A549 (cell line): ENCODE measurements at regions not wholly inside any gene's neighbourhood (a gene's known extent, or its start where the extent isn't known, plus 50 kb on each side); places are given as distances from the start of the nearest gene placed in this dataset.

Experiments used
- ATAC-seq, 2 experiments: fragments of 200-7000 bp in 1 of 2; fragments of >200 bp in 1 of 2; cut with Nextera tagmentation in 1 of 2; cut with Tn5 transposase in 1 of 2; 3 replicates each; pipeline versions ENCODE4 v1.8.0 to v1.9.1; 2018 to 2020; ENCODE audit warnings: mild to moderate bottlenecking in 1 of 2, moderate library complexity in 1 of 2
- CTCF ChIA-PET: fragments of 300-600 bp; sonication (Branson Sonifier 250); formaldehyde crosslinking; extraction: SDS; loops from one replicate; lab custom pipeline; 2021; ENCODE audit warnings: antibody characterized with exemption, inconsistent platforms; lab: Yijun Ruan, JAX
- POLR2A ChIA-PET: fragments of 350-600 bp; formaldehyde crosslinking; extraction: SDS; loops from one replicate; lab custom pipeline; 2021; ENCODE audit warnings: antibody characterized with exemption, inconsistent platforms; lab: Yijun Ruan, JAX
- DNase-seq, 2 experiments: peaks; one replicate each; pipeline versions ENCODE4 v3.0.0 to v3.0.0-alpha.2; 2011 to 2016; ENCODE audit warnings: low read depth in 1 of 2, low spot score in 1 of 2
- FAIRE-seq: peaks from 2 replicates; lab custom pipeline; 2011; peaks lifted over from hg19 to GRCh38; lab: Jason Lieb, UNC
- H3K27ac ChIP-seq, 2 experiments: fragments of >200 bp; sonication (Bioruptor Twin); formaldehyde crosslinking; 3 replicates each; pipeline ENCODE4 v1.5.1; 2016 to 2017
- H3K4me1 ChIP-seq: fragments of >200 bp; sonication (Bioruptor Twin); formaldehyde crosslinking; 3 replicates; pipeline ENCODE4 v1.6.1; 2016
- H3K4me2 ChIP-seq: fragments of >200 bp; sonication (Bioruptor Twin); formaldehyde crosslinking; 3 replicates; pipeline ENCODE4 v1.6.1; 2016
- H3K4me3 ChIP-seq: fragments of >200 bp; sonication (Bioruptor Twin); formaldehyde crosslinking; 3 replicates; pipeline ENCODE4 v1.5.1; 2016
- H3K9me3 ChIP-seq: fragments of >200 bp; sonication (Bioruptor Twin); formaldehyde crosslinking; 3 replicates; pipeline ENCODE4 v1.6.1; 2016
- CHD2 ChIP-seq: fragments of 150-350 bp; IDR thresholded peaks from 2 replicates; pipeline ENCODE4 v1.6.1; 2014; ENCODE audit warnings: low read length; ENCODE audit not compliant: partially characterized antibody
- CHD4 ChIP-seq: fragments of 200-600 bp; sonication (generic); IDR thresholded peaks from 2 replicates; pipeline ENCODE4 v1.6.1; 2016; ENCODE audit warnings: antibody characterized with exemption, mild to moderate bottlenecking, borderline replicate concordance
- FOSL2 ChIP-seq, 2 experiments: fragments of 450-650 bp in 1 of 2; fragments of >200 bp in 1 of 2; sonication (Bioruptor Twin) in 1 of 2; formaldehyde crosslinking; IDR thresholded peaks; 2 replicates each; pipeline versions ENCODE4 v1.5.0 to v1.6.1; 2016 to 2020; ENCODE audit warnings: mild to moderate bottlenecking in 1 of 2, moderate library complexity in 1 of 2
- GATA3 ChIP-seq: IDR thresholded peaks from 2 replicates; pipeline ENCODE4 v1.6.1; 2012; ENCODE audit warnings: borderline replicate concordance
- HDAC2 ChIP-seq: fragments of 200-600 bp; sonication (generic); IDR thresholded peaks from 2 replicates; pipeline ENCODE4 v1.6.1; 2016
- HES2 ChIP-seq: fragments of >200 bp; sonication (Bioruptor Twin); formaldehyde crosslinking; IDR thresholded peaks from 2 replicates; pipeline ENCODE4 v1.6.1; 2016
- HEYL ChIP-seq: fragments of 250-450 bp; sonication (Bioruptor Pico); IDR thresholded peaks from 2 replicates; pipeline ENCODE4 v1.8.0; 2021; ENCODE audit warnings: mild to moderate bottlenecking, moderate library complexity
- HOXB5 ChIP-seq: fragments of 250-450 bp; sonication (Bioruptor Pico); IDR thresholded peaks from 2 replicates; pipeline ENCODE4 v1.5.0; 2020; ENCODE audit warnings: mild to moderate bottlenecking, moderate library complexity
- JUNB ChIP-seq: fragments of >200 bp; sonication (Bioruptor Twin); formaldehyde crosslinking; IDR thresholded peaks from 2 replicates; pipeline ENCODE4 v1.6.1; 2016
- KDM1A ChIP-seq: fragments of 200-600 bp; sonication (generic); IDR thresholded peaks from 2 replicates; pipeline ENCODE4 v1.6.1; 2016; ENCODE audit warnings: low read depth, mild to moderate bottlenecking
- NPAS2 ChIP-seq: fragments of 250-450 bp; sonication (Bioruptor Pico); IDR thresholded peaks from 2 replicates; pipeline ENCODE4 v1.8.0; 2022; ENCODE audit warnings: mild to moderate bottlenecking, moderate library complexity, borderline replicate concordance
- RARB ChIP-seq: fragments of 250-450 bp; sonication (Bioruptor Pico); IDR thresholded peaks from 2 replicates; pipeline ENCODE4 v1.8.0; 2021; ENCODE audit warnings: mild to moderate bottlenecking, moderate library complexity
- RCOR1 ChIP-seq: fragments of 150-350 bp; IDR thresholded peaks from 2 replicates; pipeline ENCODE4 v1.6.1; 2014; ENCODE audit warnings: antibody characterized with exemption, low read length, low read depth
- TP53 ChIP-seq: fragments of 250-450 bp; sonication (Bioruptor Pico); IDR thresholded peaks from 2 replicates; pipeline ENCODE4 v1.5.0; 2021; ENCODE audit warnings: mild to moderate bottlenecking, moderate library complexity
- ZFP36 ChIP-seq: fragments of 450-650 bp; IDR thresholded peaks from 2 replicates; pipeline ENCODE4 v1.6.1; 2014; ENCODE audit warnings: borderline replicate concordance; ENCODE audit not compliant: partially characterized antibody
- ZNF302 ChIP-seq: fragments of 250-450 bp; sonication (Bioruptor Pico); IDR thresholded peaks from 2 replicates; pipeline ENCODE4 v1.9.0; 2021; ENCODE audit warnings: inconsistent platforms, mild to moderate bottlenecking, moderate library complexity
- WGBS: methylation state at CpG from one replicate; pipeline ENCODE4 v1.1.6; 2017; ENCODE audit errors: missing lambda C conversion rate; 5-methylcytosine and 5-hydroxymethylcytosine counted together
- TF ChIP-seq, protein P1 (sequence below): fragments of 250-450 bp; sonication (Bioruptor Pico); IDR thresholded peaks from 2 replicates; pipeline ENCODE4 v1.5.0; 2020; ENCODE audit warnings: low read depth, mild to moderate bottlenecking, moderate library complexity
- TF ChIP-seq, protein P2 (sequence below): fragments of >200 bp; sonication (Bioruptor Twin); formaldehyde crosslinking; IDR thresholded peaks from 3 replicates; pipeline ENCODE4 v1.6.1; 2016
- TF ChIP-seq, protein P3 (sequence below): fragments of 200-600 bp; sonication (generic); IDR thresholded peaks from 2 replicates; pipeline ENCODE4 v1.6.1; 2016; ENCODE audit warnings: antibody characterized with exemption, mild to moderate bottlenecking, moderate library complexity
- TF ChIP-seq, protein P4 (sequence below): fragments of >200 bp; sonication (Bioruptor Twin); formaldehyde crosslinking; IDR thresholded peaks from 3 replicates; pipeline ENCODE4 v1.5.1; 2016

GRCh38 chr7:12137283-12137682 is 73.8 kb upstream of the TMEM106B start:
- peak; percentile 85 for FAIRE-seq
- peaks cover 38% of the 10 kb centered on the region for H3K4me1 ChIP-seq
- DNase-seq = peak in 1 of 2 experiments; percentile 14
- no peak for TF ChIP-seq HDAC2
- no peak for TF ChIP-seq FOSL2 (IDR thresholded peaks at IDR 0.05)
- peak; percentile 65 for TF ChIP-seq FOSL2 (CRISPR knock-in tag; IDR thresholded peaks at IDR 0.05)
- no peak for TF ChIP-seq ZFP36
- TF ChIP-seq NPAS2 (CRISPR knock-in tag) = no peak
- TF ChIP-seq RARB (CRISPR knock-in tag) = no peak
- TF ChIP-seq GATA3 = peak; percentile 74
- peak; percentile 16; the same call in 1 of the 2 replicates for TF ChIP-seq JUNB
- TF ChIP-seq, protein P1, sequence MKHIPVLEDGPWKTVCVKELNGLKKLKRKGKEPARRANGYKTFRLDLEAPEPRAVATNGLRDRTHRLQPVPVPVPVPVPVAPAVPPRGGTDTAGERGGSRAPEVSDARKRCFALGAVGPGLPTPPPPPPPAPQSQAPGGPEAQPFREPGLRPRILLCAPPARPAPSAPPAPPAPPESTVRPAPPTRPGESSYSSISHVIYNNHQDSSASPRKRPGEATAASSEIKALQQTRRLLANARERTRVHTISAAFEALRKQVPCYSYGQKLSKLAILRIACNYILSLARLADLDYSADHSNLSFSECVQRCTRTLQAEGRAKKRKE = no peak
- ChIA-PET CTCF (no interaction called here), POLR2A (interaction anchor here (2.1 kb wide), 1 partner anchor 74 kb away, joined by 6 read pairs; the partner anchor contains the start of gene TMEM106B)
- peak overlapping the region; percentile 48 for H3K4me2 ChIP-seq
- no peak overlapping the region for H3K4me3 ChIP-seq
- WGBS = 21% methylated on average over 1 of the region's 1 CpG
- peak; percentile 34 to 50; a peak in 2 of 6 replicates for ATAC-seq
- 0 out of 3 replicates have a peak, but pooled peaks cover 3% of the 10 kb centered on the region for H3K9me3 ChIP-seq
- peak overlapping the region; percentile 29 to 42; a peak in 5 of 6 replicates for H3K27ac ChIP-seq

GRCh38 chr7:12138421-12138820 is 72.7 kb upstream of the TMEM106B start:
- FAIRE-seq (peak; percentile 46), ATAC-seq (no peak), DNase-seq (no peak)
- CTCF ChIA-PET = interaction anchor here (0.9 kb wide), 1 partner anchor 19 kb away, joined by 3 read pairs; no protein-coding TSS in a partner anchor
- Histone ChIP-seq H3K9me3 (no peaks in the 10 kb centered on the region), H3K4me2 (no peak overlapping the region), H3K4me3 (no peak overlapping the region), H3K27ac (0 out of 6 replicates have a peak overlapping the region, but pooled peaks of 1 of the 2 experiments have one; percentile 4), H3K4me1 (peaks cover 36% of the 10 kb centered on the region)
- POLR2A ChIA-PET = interaction anchor here (2.1 kb wide), 1 partner anchor 72 kb away, joined by 6 read pairs; the partner anchor contains the start of gene TMEM106B
- 76% methylated on average over 4 of the region's 4 CpGs for WGBS
- TF ChIP-seq, protein P2, sequence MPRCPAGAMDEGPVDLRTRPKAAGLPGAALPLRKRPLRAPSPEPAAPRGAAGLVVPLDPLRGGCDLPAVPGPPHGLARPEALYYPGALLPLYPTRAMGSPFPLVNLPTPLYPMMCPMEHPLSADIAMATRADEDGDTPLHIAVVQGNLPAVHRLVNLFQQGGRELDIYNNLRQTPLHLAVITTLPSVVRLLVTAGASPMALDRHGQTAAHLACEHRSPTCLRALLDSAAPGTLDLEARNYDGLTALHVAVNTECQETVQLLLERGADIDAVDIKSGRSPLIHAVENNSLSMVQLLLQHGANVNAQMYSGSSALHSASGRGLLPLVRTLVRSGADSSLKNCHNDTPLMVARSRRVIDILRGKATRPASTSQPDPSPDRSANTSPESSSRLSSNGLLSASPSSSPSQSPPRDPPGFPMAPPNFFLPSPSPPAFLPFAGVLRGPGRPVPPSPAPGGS = no peak
- TF ChIP-seq JUNB = no peak
- TF ChIP-seq CHD4 = no peak
- no peak for TF ChIP-seq KDM1A
- TF ChIP-seq, protein P3, sequence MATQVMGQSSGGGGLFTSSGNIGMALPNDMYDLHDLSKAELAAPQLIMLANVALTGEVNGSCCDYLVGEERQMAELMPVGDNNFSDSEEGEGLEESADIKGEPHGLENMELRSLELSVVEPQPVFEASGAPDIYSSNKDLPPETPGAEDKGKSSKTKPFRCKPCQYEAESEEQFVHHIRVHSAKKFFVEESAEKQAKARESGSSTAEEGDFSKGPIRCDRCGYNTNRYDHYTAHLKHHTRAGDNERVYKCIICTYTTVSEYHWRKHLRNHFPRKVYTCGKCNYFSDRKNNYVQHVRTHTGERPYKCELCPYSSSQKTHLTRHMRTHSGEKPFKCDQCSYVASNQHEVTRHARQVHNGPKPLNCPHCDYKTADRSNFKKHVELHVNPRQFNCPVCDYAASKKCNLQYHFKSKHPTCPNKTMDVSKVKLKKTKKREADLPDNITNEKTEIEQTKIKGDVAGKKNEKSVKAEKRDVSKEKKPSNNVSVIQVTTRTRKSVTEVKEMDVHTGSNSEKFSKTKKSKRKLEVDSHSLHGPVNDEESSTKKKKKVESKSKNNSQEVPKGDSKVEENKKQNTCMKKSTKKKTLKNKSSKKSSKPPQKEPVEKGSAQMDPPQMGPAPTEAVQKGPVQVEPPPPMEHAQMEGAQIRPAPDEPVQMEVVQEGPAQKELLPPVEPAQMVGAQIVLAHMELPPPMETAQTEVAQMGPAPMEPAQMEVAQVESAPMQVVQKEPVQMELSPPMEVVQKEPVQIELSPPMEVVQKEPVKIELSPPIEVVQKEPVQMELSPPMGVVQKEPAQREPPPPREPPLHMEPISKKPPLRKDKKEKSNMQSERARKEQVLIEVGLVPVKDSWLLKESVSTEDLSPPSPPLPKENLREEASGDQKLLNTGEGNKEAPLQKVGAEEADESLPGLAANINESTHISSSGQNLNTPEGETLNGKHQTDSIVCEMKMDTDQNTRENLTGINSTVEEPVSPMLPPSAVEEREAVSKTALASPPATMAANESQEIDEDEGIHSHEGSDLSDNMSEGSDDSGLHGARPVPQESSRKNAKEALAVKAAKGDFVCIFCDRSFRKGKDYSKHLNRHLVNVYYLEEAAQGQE = no peak
- TF ChIP-seq ZNF302 (CRISPR knock-in tag) = no peak
- TF ChIP-seq ZFP36 = no peak
- no peak for TF ChIP-seq HES2
- TF ChIP-seq RCOR1 = no peak
- no peak for TF ChIP-seq CHD2

- Histone ChIP-seq H3K4me1 (peaks cover 27% of the 10 kb centered on the region), H3K9me3 (no peaks in the 10 kb centered on the region), H3K4me3 (no peak overlapping the region), H3K4me2 (no peak overlapping the region), H3K27ac (no peak overlapping the region)
- TF ChIP-seq HEYL (CRISPR knock-in tag) = no peak
- TF ChIP-seq, protein P4, sequence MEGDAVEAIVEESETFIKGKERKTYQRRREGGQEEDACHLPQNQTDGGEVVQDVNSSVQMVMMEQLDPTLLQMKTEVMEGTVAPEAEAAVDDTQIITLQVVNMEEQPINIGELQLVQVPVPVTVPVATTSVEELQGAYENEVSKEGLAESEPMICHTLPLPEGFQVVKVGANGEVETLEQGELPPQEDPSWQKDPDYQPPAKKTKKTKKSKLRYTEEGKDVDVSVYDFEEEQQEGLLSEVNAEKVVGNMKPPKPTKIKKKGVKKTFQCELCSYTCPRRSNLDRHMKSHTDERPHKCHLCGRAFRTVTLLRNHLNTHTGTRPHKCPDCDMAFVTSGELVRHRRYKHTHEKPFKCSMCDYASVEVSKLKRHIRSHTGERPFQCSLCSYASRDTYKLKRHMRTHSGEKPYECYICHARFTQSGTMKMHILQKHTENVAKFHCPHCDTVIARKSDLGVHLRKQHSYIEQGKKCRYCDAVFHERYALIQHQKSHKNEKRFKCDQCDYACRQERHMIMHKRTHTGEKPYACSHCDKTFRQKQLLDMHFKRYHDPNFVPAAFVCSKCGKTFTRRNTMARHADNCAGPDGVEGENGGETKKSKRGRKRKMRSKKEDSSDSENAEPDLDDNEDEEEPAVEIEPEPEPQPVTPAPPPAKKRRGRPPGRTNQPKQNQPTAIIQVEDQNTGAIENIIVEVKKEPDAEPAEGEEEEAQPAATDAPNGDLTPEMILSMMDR = no peak
- no peak for TF ChIP-seq HOXB5 (CRISPR knock-in tag)
- TF ChIP-seq, protein P2 = no peak
- TF ChIP-seq TP53 (CRISPR knock-in tag) = no peak
- FAIRE-seq = peak; percentile 7
- POLR2A ChIA-PET = no interaction called here
- CTCF ChIA-PET = no interaction called here
- ATAC-seq = no peak
- WGBS = 76% methylated on average over 6 of the region's 6 CpGs
- DNase-seq = no peak
These were observed 71.7 kb upstream of the TMEM106B start for GRCh38 chr7:12139416-12139815.
